Retinal pigment epithelial cell (primary cell): ENCODE measurements at regions not wholly inside any gene's neighbourhood (a gene's known extent, or its start where the extent isn't known, plus 50 kb on each side); places are given as distances from the start of the nearest gene placed in this dataset.

Experiments used
- DNase-seq: peaks from one replicate; pipeline ENCODE4 v3.0.0-alpha.2; 2010; ENCODE audit warnings: low read depth
- H3K4me3 ChIP-seq: 2 replicates; pipeline ENCODE4 v1.5.1; 2011; ENCODE audit warnings: mild to moderate bottlenecking, low read length, control low read depth, moderate library complexity
- CTCF ChIP-seq: conservative IDR thresholded peaks from 2 replicates; pipeline ENCODE4 v1.5.1; 2011; ENCODE audit warnings: low read depth, low read length, control low read depth, inconsistent platforms

GRCh38 chr5:15255576-15255975 lies 244.4 kb upstream of the FBXL7 start:
- TF ChIP-seq CTCF = no peak
- H3K4me3 ChIP-seq = no peak overlapping the region
- no peak for DNase-seq

DNA sequence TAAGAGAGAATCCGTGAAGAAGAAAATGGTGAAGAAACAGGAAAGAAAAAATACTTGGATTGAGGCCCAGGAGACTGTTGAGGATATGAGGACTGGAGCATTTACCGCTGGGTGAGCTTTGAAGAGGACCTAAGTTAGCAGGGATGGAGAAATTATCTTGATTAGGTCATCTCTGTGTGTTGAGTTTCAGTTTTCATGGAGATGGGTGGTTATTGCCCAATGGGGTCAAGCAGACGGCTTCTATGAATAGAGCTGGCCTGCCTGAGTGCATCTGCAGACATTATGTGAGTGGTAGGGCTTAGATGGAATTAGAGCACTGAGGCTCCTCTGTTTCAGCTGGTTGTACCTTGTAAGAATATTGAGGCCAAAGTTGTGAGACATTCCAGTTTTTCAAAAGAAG lies 245.4 kb upstream of the FBXL7 start:
- no peak for DNase-seq
- H3K4me3 ChIP-seq = no peak overlapping the region
- TF ChIP-seq CTCF = no peak

DNA sequence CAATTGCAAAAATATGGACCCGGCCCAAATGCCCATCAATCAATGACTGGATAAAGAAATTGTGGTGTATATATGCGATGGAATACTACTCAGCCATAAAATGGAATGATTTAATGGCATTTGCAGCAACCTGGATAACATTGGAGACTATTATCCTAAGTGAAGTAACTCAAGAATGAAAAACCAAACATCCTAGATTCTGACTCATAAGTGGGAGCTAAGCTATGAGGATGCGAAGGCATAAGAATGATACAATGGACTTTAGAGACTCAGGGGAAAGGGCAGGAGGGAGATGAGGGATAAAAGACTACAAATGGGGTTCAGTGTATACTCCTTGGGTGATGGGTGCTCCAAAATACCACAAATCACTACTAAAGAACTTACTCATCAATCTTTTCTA lies 247.6 kb upstream of the FBXL7 start:
- no peak overlapping the region for H3K4me3 ChIP-seq
- DNase-seq = no peak
- no peak for TF ChIP-seq CTCF

DNA sequence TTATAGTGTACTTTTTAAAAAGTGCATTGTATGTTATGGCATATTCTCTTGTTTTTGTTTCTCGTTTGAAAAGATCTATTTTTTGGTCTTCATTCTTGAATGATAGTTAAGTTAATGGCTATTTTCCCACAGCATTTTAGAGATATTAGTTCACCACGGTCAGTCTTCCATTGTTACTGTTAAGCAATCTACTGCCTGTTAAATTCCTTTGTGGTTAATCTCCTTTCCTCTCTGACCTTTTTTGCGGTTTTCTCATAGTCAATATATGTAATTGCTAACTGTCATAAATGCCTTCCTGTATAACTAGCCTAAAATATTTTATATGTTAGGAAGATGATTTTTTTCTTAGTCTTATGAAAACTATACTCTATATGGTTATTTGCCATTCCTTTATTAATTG lies 250.8 kb upstream of the FBXL7 start:
- peak; percentile 81 for DNase-seq
- no peak for TF ChIP-seq CTCF
- H3K4me3 ChIP-seq = no peak overlapping the region

- TF ChIP-seq CTCF = no peak
- H3K4me3 ChIP-seq = no peak overlapping the region
- DNase-seq = no peak
Measured at GRCh38 chr5:15248731-15249130, 251.2 kb upstream of the FBXL7 start.

DNA sequence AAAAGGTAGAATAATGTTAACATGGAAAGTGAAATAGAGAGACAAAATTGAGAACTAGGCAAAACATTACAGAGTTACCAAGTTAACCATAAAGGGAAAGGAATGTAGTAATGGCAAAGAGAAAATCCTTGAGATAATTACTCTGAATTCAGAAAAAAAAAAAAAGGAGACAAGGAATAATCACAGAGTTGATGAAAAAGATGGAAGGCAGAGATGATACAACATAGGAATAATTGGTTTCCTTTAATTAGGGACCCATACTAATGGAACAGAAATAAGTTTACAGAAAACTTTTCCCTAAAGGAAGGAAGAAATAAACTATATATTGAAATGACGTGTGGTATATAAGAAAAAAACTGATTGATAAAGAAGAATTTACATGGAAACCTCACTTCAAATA lies 254.1 kb upstream of the FBXL7 start:
- no peak overlapping the region for H3K4me3 ChIP-seq
- TF ChIP-seq CTCF = no peak
- DNase-seq = no peak

DNA sequence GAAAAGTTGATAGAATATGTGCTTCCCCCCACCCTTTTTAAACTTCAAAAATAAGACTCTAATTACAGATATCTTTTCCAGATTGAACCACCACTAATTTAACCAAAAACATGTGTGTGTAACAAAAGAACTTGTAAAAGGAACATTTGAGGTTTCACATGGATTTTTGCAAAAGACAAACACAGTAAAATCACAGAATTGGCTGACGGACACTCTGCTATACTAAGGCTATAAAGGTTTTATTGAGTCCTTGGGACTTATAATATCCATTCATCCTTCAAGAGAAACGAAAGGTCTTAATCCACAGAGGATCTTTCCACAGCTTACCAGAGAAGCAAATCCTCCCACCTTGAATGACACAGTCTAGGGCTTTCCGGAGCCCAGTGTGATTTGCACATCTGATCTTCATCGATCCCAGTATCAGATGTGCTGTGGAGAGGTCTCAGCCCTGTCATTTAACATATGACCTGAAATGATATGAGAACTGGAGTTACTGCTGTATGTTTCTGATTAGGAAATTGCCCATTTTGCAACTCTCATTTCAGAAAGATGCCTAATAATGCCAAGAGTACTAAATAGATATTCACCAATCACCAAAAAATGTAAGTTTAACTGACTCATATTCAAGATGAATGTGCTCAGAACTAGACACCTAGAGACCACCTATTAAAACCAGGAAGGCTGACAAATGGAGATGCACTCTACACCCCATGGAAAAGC lies 256.5 kb upstream of the FBXL7 start:
- DNase-seq = no peak
- no peak for TF ChIP-seq CTCF
- no peak overlapping the region for H3K4me3 ChIP-seq
